ENCODE measurements at regions not wholly inside any gene's neighbourhood (a gene's known extent, or its start where the extent isn't known, plus 50 kb on each side); places are given as distances from the start of the nearest gene placed in this dataset.
"Not testable (repeated sequence)": the region's sequence is repeated elsewhere in the genome, so short reads cannot be mapped to it uniquely, and the experiment has no call there.

DNA sequence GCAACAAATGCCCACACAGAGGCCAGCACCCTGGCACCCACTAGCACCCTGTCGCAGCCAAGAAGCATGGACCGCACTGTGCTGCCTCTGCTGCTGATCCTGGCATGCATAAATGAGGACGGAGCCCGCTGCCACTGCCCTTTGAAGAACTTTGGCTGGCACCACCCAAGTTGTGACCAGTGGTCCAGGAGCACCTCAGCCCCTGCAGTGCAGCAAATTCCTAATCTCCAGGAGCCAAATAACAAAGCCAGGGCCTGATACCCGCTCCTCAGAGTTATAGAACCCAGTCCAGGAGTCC, 807.2 kb downstream of the GLUD2 start:
- ATAC-seq: no peak
- Mint-ChIP-seq H3K27ac (no peak overlapping the region), H3K9me3 (no peaks in the 10 kb centered on the region), H3K4me3 (no peak overlapping the region), H3K4me1 (no peaks in the 10 kb centered on the region), H3K36me3 (no peaks in the 10 kb centered on the region)
- no peak for DNase-seq (ENCODE audit: low spot score in 2 of 2)

GRCh38 chrX:121858867-121859647, 811.6 kb downstream of the GLUD2 start:
- Mint-ChIP-seq H3K4me1 (no peaks in the 10 kb centered on the region), H3K9me3 (peaks cover 2% of the 10 kb centered on the region), H3K36me3 (no peaks in the 10 kb centered on the region), H3K4me3 (no peak overlapping the region), H3K27ac (no peak overlapping the region)
- ATAC-seq (no peak), DNase-seq (ENCODE audit: low spot score in 2 of 2) (no peak)

DNA sequence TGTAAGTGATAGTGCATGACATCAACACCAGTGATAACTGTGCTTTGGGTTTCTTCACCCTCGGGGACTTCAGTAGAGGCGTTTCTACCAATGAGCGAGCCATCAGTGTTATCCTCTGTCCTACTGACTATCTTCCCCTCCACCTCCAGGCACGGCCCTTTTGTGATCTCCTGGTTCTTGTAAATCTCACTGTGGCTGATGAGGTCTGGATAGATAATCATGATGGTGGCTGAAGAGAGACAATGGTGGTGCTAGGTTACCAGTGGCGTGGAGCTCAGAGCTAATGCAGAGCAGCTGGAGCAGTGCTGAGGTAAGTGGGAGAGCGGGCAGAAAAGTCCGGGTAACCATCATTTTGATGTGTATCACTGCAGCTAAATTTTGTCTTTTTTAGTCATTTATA, 816.6 kb downstream of the GLUD2 start:
- H3K36me3 Mint-ChIP-seq: no peaks in the 10 kb centered on the region
- no peak overlapping the region for H3K27ac Mint-ChIP-seq
- ATAC-seq (no peak), DNase-seq (ENCODE audit: low spot score in 2 of 2) (no peak)
- no peaks in the 10 kb centered on the region for H3K4me1 Mint-ChIP-seq
- H3K9me3 Mint-ChIP-seq: peaks cover 7% of the 10 kb centered on the region
- H3K4me3 Mint-ChIP-seq: no peak overlapping the region

DNA sequence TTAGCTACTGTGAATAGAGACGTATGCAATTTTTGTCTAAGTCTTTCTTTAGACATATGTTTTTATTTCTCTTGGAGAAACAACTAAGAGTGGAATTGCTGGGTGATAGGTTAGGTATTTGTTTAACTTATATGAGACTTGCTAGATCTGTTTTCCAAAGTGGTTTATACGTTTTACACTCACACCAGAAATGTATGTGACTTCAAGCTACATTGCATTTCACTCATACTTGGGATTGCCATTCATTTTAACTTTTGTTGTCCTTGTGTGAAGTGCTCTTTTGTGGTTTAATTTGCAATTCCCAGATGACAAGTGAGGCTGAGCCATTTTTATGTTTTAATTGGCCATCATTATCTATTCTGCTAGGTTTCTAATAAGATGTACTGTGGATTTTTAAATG, 817.2 kb downstream of the GLUD2 start:
- DNase-seq (ENCODE audit: low spot score in 2 of 2) (no peak), ATAC-seq (no peak)
- Mint-ChIP-seq H3K4me3 (no peak overlapping the region), H3K36me3 (no peaks in the 10 kb centered on the region), H3K4me1 (no peaks in the 10 kb centered on the region), H3K27ac (no peak overlapping the region), H3K9me3 (peaks cover 7% of the 10 kb centered on the region)

- no peaks in the 10 kb centered on the region for H3K4me1 Mint-ChIP-seq
- no peak for ATAC-seq
- peaks cover 5% of the 10 kb centered on the region for H3K9me3 Mint-ChIP-seq
- H3K36me3 Mint-ChIP-seq: no peaks in the 10 kb centered on the region
- H3K27ac Mint-ChIP-seq: no peak overlapping the region
- H3K4me3 Mint-ChIP-seq: no peak overlapping the region
- DNase-seq (ENCODE audit: low spot score in 2 of 2): no peak
Measured at GRCh38 chrX:121869876-121870477, 822.6 kb downstream of the GLUD2 start.

DNA sequence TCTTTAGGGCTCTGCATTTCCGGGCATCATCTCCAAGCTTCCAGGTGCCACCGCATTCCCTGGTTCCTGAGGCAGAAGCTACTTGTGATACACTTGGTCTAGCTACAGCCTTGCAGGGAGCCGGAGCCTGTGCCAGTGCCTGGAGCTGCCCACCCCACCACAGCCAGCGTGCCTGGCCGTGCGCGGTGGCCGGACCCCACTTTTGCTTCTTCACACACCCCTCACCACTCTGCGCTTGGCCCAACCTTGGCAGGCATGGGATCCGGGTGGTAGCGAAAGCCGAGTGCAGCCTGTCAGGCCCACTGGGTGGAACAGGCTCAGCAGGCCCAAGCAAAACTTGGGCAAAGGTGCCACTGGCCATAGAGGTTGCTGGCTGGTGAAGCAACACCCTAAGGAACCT, 823.7 kb downstream of the GLUD2 start:
- H3K36me3 Mint-ChIP-seq: no peaks in the 10 kb centered on the region
- DNase-seq (ENCODE audit: low spot score in 2 of 2) (no peak), ATAC-seq (no peak)
- H3K4me3 Mint-ChIP-seq: no peak overlapping the region
- H3K9me3 Mint-ChIP-seq: peaks cover 2% of the 10 kb centered on the region
- no peak overlapping the region for H3K27ac Mint-ChIP-seq
- no peaks in the 10 kb centered on the region for H3K4me1 Mint-ChIP-seq

DNA sequence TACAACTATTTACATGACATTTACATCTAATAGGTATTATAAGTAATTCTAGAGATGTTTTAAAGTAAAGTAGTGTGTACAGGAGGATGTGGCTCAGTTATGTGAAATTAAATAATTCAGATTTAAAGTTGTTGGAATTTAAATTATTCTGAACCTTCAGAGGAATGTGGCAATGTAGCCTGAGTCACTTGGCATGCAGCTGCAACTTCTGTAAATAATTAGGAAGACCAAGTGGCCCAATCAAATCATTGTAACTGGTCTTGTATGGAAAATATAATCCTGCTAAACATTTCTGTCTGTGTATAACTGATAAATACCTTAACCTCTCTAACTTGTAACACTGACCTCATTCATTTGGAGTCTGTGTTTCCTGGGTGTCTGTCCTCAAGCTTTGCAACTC, 828.9 kb downstream of the GLUD2 start:
- Mint-ChIP-seq H3K9me3 (no peaks in the 10 kb centered on the region), H3K4me3 (no peak overlapping the region), H3K27ac (no peak overlapping the region), H3K4me1 (no peaks in the 10 kb centered on the region), H3K36me3 (no peaks in the 10 kb centered on the region)
- DNase-seq (ENCODE audit: low spot score in 2 of 2): no peak
- ATAC-seq: no peak

DNA sequence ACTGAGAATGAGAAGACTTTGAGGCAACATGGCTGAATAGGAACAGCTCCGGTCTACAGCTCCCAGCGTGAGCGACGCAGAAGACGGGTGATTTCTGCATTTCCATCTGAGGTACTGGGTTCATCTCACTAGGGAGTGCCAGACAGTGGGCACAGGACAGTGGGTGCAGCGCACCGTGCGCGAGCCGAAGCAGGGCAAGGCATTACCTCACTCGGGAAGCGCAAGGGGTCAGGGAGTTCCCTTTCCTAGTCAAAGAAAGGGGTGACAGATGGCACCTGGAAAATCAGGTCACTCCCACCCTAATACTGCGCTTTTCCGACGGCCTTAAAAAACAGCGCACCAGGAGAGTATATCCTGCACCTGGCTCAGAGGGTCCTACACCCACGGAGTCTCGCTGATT, 829.9 kb downstream of the GLUD2 start:
- not testable (repeated sequence) for H3K9me3 Mint-ChIP-seq; H3K36me3 Mint-ChIP-seq; ATAC-seq; H3K4me1 Mint-ChIP-seq; H3K27ac Mint-ChIP-seq; H3K4me3 Mint-ChIP-seq; DNase-seq (ENCODE audit: low spot score in 2 of 2)

- no peaks in the 10 kb centered on the region for H3K9me3 Mint-ChIP-seq
- H3K27ac Mint-ChIP-seq: no peak overlapping the region
Measured at GRCh38 chrX:121886557-121886956, 839.1 kb downstream of the GLUD2 start.

GRCh38 chrX:121894756-121895155, 847.3 kb downstream of the GLUD2 start:
- Mint-ChIP-seq H3K27ac (no peak overlapping the region), H3K9me3 (no peaks in the 10 kb centered on the region), H3K4me1 (no peaks in the 10 kb centered on the region), H3K36me3 (no peaks in the 10 kb centered on the region), H3K4me3 (no peak overlapping the region)
- no peak for DNase-seq (ENCODE audit: low spot score in 2 of 2)
- no peak for ATAC-seq

More at GRCh38 chrX:121886557-121886956, 839.1 kb downstream of the GLUD2 start:
- DNase-seq (ENCODE audit: low spot score in 2 of 2) (no peak), ATAC-seq (no peak)
- Mint-ChIP-seq H3K4me1 (no peaks in the 10 kb centered on the region), H3K4me3 (no peak overlapping the region), H3K36me3 (no peaks in the 10 kb centered on the region)

- no peaks in the 10 kb centered on the region for H3K9me3 Mint-ChIP-seq
- H3K36me3 Mint-ChIP-seq: no peaks in the 10 kb centered on the region
- no peak overlapping the region for H3K4me3 Mint-ChIP-seq
- no peaks in the 10 kb centered on the region for H3K4me1 Mint-ChIP-seq
- DNase-seq (ENCODE audit: low spot score in 2 of 2) (no peak), ATAC-seq (no peak)
- H3K27ac Mint-ChIP-seq: no peak overlapping the region
Measured at GRCh38 chrX:121902463-121902862, 855.1 kb downstream of the GLUD2 start.

DNA sequence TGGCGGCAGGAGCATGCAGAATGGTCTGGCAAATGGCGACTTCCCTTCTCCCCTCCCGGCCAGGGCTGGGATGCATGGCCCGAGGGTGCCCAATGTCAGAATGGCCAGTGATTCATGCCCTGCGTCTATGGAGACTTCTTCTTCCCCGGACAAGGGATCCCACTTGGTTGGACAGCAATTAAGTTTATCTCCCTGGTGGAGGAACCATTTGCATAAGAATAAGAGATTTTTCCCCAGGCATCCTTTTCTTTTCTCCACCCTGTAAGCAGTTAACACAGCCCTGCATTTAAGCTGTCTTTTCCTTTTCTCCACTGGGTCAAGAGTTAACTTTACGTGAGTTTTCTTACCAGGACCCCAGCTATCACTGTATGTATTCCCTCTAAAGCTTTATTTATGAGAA, 856.6 kb downstream of the GLUD2 start:
- ATAC-seq (no peak), DNase-seq (ENCODE audit: low spot score in 2 of 2) (no peak)
- no peak overlapping the region for H3K4me3 Mint-ChIP-seq
- H3K9me3 Mint-ChIP-seq: no peaks in the 10 kb centered on the region
- H3K36me3 Mint-ChIP-seq: no peaks in the 10 kb centered on the region
- H3K4me1 Mint-ChIP-seq: no peaks in the 10 kb centered on the region
- no peak overlapping the region for H3K27ac Mint-ChIP-seq

DNA sequence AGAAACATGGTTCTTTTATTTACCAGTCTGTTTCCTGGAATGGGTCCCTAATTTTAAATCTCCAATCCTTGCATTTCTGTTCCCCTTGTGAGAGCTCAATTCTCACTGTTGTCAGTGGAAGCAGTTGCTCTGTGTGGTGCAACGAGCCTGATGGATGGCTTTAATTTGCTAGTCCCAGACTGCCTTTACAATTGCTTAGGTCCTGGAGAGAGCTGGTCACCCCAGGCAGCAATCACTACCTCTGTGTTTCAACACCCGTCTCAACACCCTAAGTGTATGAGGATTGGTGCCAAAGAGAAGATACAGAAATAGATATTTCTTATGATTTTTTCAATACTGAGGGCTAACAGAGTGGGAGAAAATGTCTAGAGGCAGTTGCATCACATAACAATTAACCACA, 873.8 kb downstream of the GLUD2 start:
- no peak for DNase-seq (ENCODE audit: low spot score in 2 of 2)
- Mint-ChIP-seq H3K36me3 (no peaks in the 10 kb centered on the region), H3K4me1 (no peaks in the 10 kb centered on the region), H3K9me3 (peaks cover 3% of the 10 kb centered on the region), H3K4me3 (no peak overlapping the region), H3K27ac (no peak overlapping the region)
- no peak for ATAC-seq

GRCh38 chrX:121931567-121931966, 884.2 kb downstream of the GLUD2 start:
- Mint-ChIP-seq H3K36me3 (no peaks in the 10 kb centered on the region), H3K4me3 (no peak overlapping the region), H3K9me3 (peaks cover 6% of the 10 kb centered on the region), H3K27ac (no peak overlapping the region), H3K4me1 (no peaks in the 10 kb centered on the region)
- DNase-seq (ENCODE audit: low spot score in 2 of 2): no peak
- no peak for ATAC-seq

DNA sequence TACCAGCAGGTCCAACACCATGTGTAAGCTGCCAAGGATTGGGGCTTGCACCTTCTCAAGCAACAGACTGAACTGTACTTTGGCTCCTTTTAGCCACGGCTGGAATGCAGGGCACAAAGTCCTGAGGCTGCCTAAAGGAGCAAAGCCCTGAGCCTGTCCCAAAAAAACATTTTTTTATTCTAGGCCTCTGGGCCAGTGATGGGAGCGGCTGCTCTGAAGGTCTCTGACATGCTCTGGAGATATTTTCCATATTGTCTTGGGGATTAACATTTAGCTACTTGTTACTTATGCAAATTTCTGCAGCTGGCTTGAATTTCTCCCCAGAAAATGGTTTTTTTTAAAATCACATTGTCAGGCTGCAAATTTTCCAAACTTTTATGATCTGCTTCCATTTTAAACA, 885.3 kb downstream of the GLUD2 start:
- Mint-ChIP-seq H3K27ac (no peak overlapping the region), H3K4me1 (no peaks in the 10 kb centered on the region), H3K9me3 (peaks cover 6% of the 10 kb centered on the region), H3K36me3 (no peaks in the 10 kb centered on the region), H3K4me3 (no peak overlapping the region)
- no peak for ATAC-seq
- DNase-seq (ENCODE audit: low spot score in 2 of 2): no peak

GRCh38 chrX:121949041-121949760, 901.8 kb downstream of the GLUD2 start:
- no peak for DNase-seq (ENCODE audit: low spot score in 2 of 2)
- peaks cover 7% of the 10 kb centered on the region for H3K9me3 Mint-ChIP-seq
- ATAC-seq: no peak
- H3K4me3 Mint-ChIP-seq: no peak overlapping the region
- H3K36me3 Mint-ChIP-seq: no peaks in the 10 kb centered on the region
- H3K4me1 Mint-ChIP-seq: no peaks in the 10 kb centered on the region
- no peak overlapping the region for H3K27ac Mint-ChIP-seq

All from stimulated activated effector memory CD8-positive, alpha-beta T cell treated with anti-CD3 and anti-CD28 coated beads, Interleukin-12 subunit alpha, Interleukin-12 subunit beta, amount 100 ng/mL, for 72 hours (primary cell).